Myocyte (in vitro differentiated cells): ENCODE measurements at regions not wholly inside any gene's neighbourhood (a gene's known extent, or its start where the extent isn't known, plus 50 kb on each side); places are given as distances from the start of the nearest gene placed in this dataset.
"Not testable (repeated sequence)": the region's sequence is repeated elsewhere in the genome, so short reads cannot be mapped to it uniquely, and the experiment has no call there.

ENCODE experiments used
- DNase-seq: peaks from one replicate; pipeline ENCODE4 v3.0.0-alpha.2; 2012; ENCODE audit warnings: low read depth

- DNase-seq = no peak
Observed at GRCh38 chr1:68673771-68674170, 176.9 kb upstream of the DEPDC1 start.

- DNase-seq = no peak
Observed at GRCh38 chr1:68675336-68675735, 178.5 kb upstream of the DEPDC1 start.

GRCh38 chr1:68677684-68678351, 180.9 kb upstream of the DEPDC1 start:
- DNase-seq = no peak

- no peak for DNase-seq
Observed at GRCh38 chr1:68696221-68696620, 199.3 kb upstream of the DEPDC1 start.

- DNase-seq = no peak
Observed at GRCh38 chr1:68703921-68704354, 207.1 kb upstream of the DEPDC1 start.

GRCh38 chr1:68704800-68705443, 208.0 kb upstream of the DEPDC1 start:
- DNase-seq = no peak

GRCh38 chr1:68705466-68705865, 208.6 kb upstream of the DEPDC1 start:
- no peak for DNase-seq

GRCh38 chr1:68706639-68707317, 209.9 kb upstream of the DEPDC1 start:
- no peak for DNase-seq

GRCh38 chr1:68717330-68717729, 220.4 kb upstream of the DEPDC1 start:
- no peak for DNase-seq

- no peak for DNase-seq
Observed at GRCh38 chr1:68720476-68720875, 223.6 kb upstream of the DEPDC1 start.

GRCh38 chr1:68723791-68724190, 226.9 kb upstream of the DEPDC1 start:
- DNase-seq = no peak

GRCh38 chr1:68725001-68725752, 228.3 kb upstream of the DEPDC1 start:
- no peak for DNase-seq

- DNase-seq = not testable (repeated sequence)
Observed at GRCh38 chr1:68739486-68739885, 242.6 kb upstream of the DEPDC1 start.

- DNase-seq = no peak
Observed at GRCh38 chr1:68745011-68745410, 248.1 kb upstream of the DEPDC1 start.

GRCh38 chr1:68745451-68745850, 248.6 kb upstream of the DEPDC1 start:
- no peak for DNase-seq

- no peak for DNase-seq
Observed at GRCh38 chr1:68746378-68746777, 249.5 kb upstream of the DEPDC1 start.

GRCh38 chr1:68751723-68752122, 254.8 kb upstream of the DEPDC1 start:
- DNase-seq = no peak

GRCh38 chr1:68758666-68759209, 261.9 kb upstream of the DEPDC1 start:
- DNase-seq = no peak

GRCh38 chr1:68767941-68768340, 271.1 kb upstream of the DEPDC1 start:
- DNase-seq = no peak

- DNase-seq = no peak
Observed at GRCh38 chr1:68770817-68771216, 273.9 kb upstream of the DEPDC1 start.

GRCh38 chr1:68777851-68778250, 281.0 kb upstream of the DEPDC1 start:
- DNase-seq = no peak

- not testable (repeated sequence) for DNase-seq
Observed at GRCh38 chr1:68779841-68780240, 283.0 kb upstream of the DEPDC1 start.
